ENCODE measurements at regions not wholly inside any gene's neighbourhood (a gene's known extent, or its start where the extent isn't known, plus 50 kb on each side); places are given as distances from the start of the nearest gene placed in this dataset.

DNA sequence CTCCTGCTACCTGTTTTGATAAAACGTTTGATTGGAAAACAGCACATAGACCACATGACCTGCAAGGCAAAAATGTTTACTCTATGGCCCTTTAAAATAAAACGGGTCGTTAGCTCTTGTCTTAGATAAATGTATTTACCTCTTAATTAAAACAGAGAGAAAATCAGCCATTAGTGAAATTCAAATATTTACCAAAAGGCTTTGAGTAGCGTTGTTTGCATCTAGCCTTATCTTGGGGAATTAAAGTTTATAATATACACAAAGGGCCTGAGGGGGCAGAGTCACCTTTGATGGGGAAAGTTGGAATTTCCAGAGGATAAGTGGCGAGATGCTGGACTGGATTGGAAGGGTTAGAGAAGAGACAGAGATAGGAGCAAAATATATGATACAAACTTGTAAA, 111.3 kb downstream of the FBXO4 start:
- Histone ChIP-seq H2AFZ (ENCODE audit: low read length) (no peak overlapping the region), H4K20me1 (ENCODE audit: control insufficient read depth, extremely low read depth, insufficient read depth, low read length) (no peaks in the 10 kb centered on the region), H3K79me2 (ENCODE audit: control insufficient read depth, insufficient read depth, low read length) (no peaks in the 10 kb centered on the region), H3K9me3 (ENCODE audit: control insufficient read depth, insufficient read depth, low read depth, low read length) (no peaks in the 10 kb centered on the region), H3K27ac (ENCODE audit: insufficient read depth, low read length) (no peak overlapping the region), H3K36me3 (ENCODE audit: control insufficient read depth, insufficient read depth, low read length) (no peaks in the 10 kb centered on the region), H3K4me3 (replicated peaks in 1 of 4; ENCODE audit: control extremely low read depth in 1 of 4, insufficient read depth in 1 of 4, low read depth in 3 of 4, low read length in 4 of 4) (no peak overlapping the region), H3K4me1 (ENCODE audit: control insufficient read depth, extremely low read depth, insufficient read depth, low read length) (no peaks in the 10 kb centered on the region), H3K9ac (ENCODE audit: insufficient read depth, low read length) (no peak overlapping the region), H3K4me2 (ENCODE audit: extremely low read depth, insufficient read depth, low read length) (no peak overlapping the region), H3K27me3 (ENCODE audit: control insufficient read depth, insufficient read depth, low read length) (no peaks in the 10 kb centered on the region)
- DNase-seq (ENCODE audit: low read depth in 2 of 2) = no peak
- TF ChIP-seq CTCF (conservative IDR thresholded peaks at IDR 0.05 in 1 of 2, IDR thresholded peaks at IDR 0.05 in 1 of 2; ENCODE audit: low read depth in 1 of 2, low read length in 2 of 2) (no peak), EZH2 (IDR thresholded peaks at IDR 0.05; ENCODE audit: low read length, missing control alignments) (no peak)

- Histone ChIP-seq H3K9me3 (ENCODE audit: control insufficient read depth, insufficient read depth, low read depth, low read length) (no peaks in the 10 kb centered on the region), H3K9ac (ENCODE audit: insufficient read depth, low read length) (no peak overlapping the region), H3K27ac (ENCODE audit: insufficient read depth, low read length) (no peak overlapping the region), H3K4me2 (ENCODE audit: extremely low read depth, insufficient read depth, low read length) (no peak overlapping the region), H3K4me1 (ENCODE audit: control insufficient read depth, extremely low read depth, insufficient read depth, low read length) (no peaks in the 10 kb centered on the region), H3K4me3 (replicated peaks in 1 of 4; ENCODE audit: control extremely low read depth in 1 of 4, insufficient read depth in 1 of 4, low read depth in 3 of 4, low read length in 4 of 4) (no peak overlapping the region), H4K20me1 (ENCODE audit: control insufficient read depth, extremely low read depth, insufficient read depth, low read length) (no peaks in the 10 kb centered on the region), H3K79me2 (ENCODE audit: control insufficient read depth, insufficient read depth, low read length) (no peaks in the 10 kb centered on the region), H3K36me3 (ENCODE audit: control insufficient read depth, insufficient read depth, low read length) (no peaks in the 10 kb centered on the region), H2AFZ (ENCODE audit: low read length) (no peak overlapping the region), H3K27me3 (ENCODE audit: control insufficient read depth, insufficient read depth, low read length) (no peaks in the 10 kb centered on the region)
- DNase-seq (ENCODE audit: low read depth in 2 of 2) = no peak
- TF ChIP-seq EZH2 (IDR thresholded peaks at IDR 0.05; ENCODE audit: low read length, missing control alignments) (no peak), CTCF (conservative IDR thresholded peaks at IDR 0.05 in 1 of 2, IDR thresholded peaks at IDR 0.05 in 1 of 2; ENCODE audit: low read depth in 1 of 2, low read length in 2 of 2) (no peak)
Measured at GRCh38 chr5:42037379-42037932, 112.4 kb downstream of the FBXO4 start.

- H3K4me1 ChIP-seq (ENCODE audit: control insufficient read depth, extremely low read depth, insufficient read depth, low read length) = no peaks in the 10 kb centered on the region
- no peak for DNase-seq (ENCODE audit: low read depth in 2 of 2)
- no peak overlapping the region for H2AFZ ChIP-seq (ENCODE audit: low read length)
- H3K27ac ChIP-seq (ENCODE audit: insufficient read depth, low read length) = no peak overlapping the region
- H4K20me1 ChIP-seq (ENCODE audit: control insufficient read depth, extremely low read depth, insufficient read depth, low read length) = no peaks in the 10 kb centered on the region
- no peaks in the 10 kb centered on the region for H3K27me3 ChIP-seq (ENCODE audit: control insufficient read depth, insufficient read depth, low read length)
- no peaks in the 10 kb centered on the region for H3K36me3 ChIP-seq (ENCODE audit: control insufficient read depth, insufficient read depth, low read length)
- no peak overlapping the region for H3K9ac ChIP-seq (ENCODE audit: insufficient read depth, low read length)
- H3K4me3 ChIP-seq (replicated peaks in 1 of 4; ENCODE audit: control extremely low read depth in 1 of 4, insufficient read depth in 1 of 4, low read depth in 3 of 4, low read length in 4 of 4) = no peak overlapping the region
- TF ChIP-seq EZH2 (IDR thresholded peaks at IDR 0.05; ENCODE audit: low read length, missing control alignments) (no peak), CTCF (conservative IDR thresholded peaks at IDR 0.05 in 1 of 2, IDR thresholded peaks at IDR 0.05 in 1 of 2; ENCODE audit: low read depth in 1 of 2, low read length in 2 of 2) (no peak)
- no peak overlapping the region for H3K4me2 ChIP-seq (ENCODE audit: extremely low read depth, insufficient read depth, low read length)
- no peaks in the 10 kb centered on the region for H3K79me2 ChIP-seq (ENCODE audit: control insufficient read depth, insufficient read depth, low read length)
- H3K9me3 ChIP-seq (ENCODE audit: control insufficient read depth, insufficient read depth, low read depth, low read length) = no peaks in the 10 kb centered on the region
Measured at GRCh38 chr5:42043400-42043799, 118.3 kb downstream of the FBXO4 start.

All from fibroblast of lung (primary cell).